ENCODE measurements at regions not wholly inside any gene's neighbourhood (a gene's known extent, or its start where the extent isn't known, plus 50 kb on each side); places are given as distances from the start of the nearest gene placed in this dataset.

- ATAC-seq = no peak
- TF ChIP-seq MAFK (IDR thresholded peaks at IDR 0.05; ENCODE audit: partially characterized antibody) (no peak), NPAS2 (CRISPR knock-in tag; IDR thresholded peaks at IDR 0.05; ENCODE audit: borderline replicate concordance) (no peak), FOSB (CRISPR knock-in tag; IDR thresholded peaks at IDR 0.05) (no peak), ZNF302 (CRISPR knock-in tag; IDR thresholded peaks at IDR 0.05) (no peak), E2F6 (IDR thresholded peaks at IDR 0.05; ENCODE audit: borderline replicate concordance, low read depth) (no peak), HOXA7 (CRISPR knock-in tag; IDR thresholded peaks at IDR 0.05) (no peak), POLR2AphosphoS2 (conservative IDR thresholded peaks at IDR 0.05; ENCODE audit: low read length) (no peak), TFCP2L1 (CRISPR knock-in tag; IDR thresholded peaks at IDR 0.05) (no peak), JUN (IDR thresholded peaks at IDR 0.05) (no peak), FOSL2 (IDR thresholded peaks at IDR 0.05) (no peak), FOSL2 (CRISPR knock-in tag; IDR thresholded peaks at IDR 0.05) (no peak), HMGXB4 (CRISPR knock-in tag; IDR thresholded peaks at IDR 0.05; ENCODE audit: borderline replicate concordance) (no peak), RNF2 (IDR thresholded peaks at IDR 0.05; ENCODE audit: borderline replicate concordance, low read depth) (no peak), POLR2A (IDR thresholded peaks at IDR 0.05; ENCODE audit: low read length) (no peak), EP300 (IDR thresholded peaks at IDR 0.05) (no peak), ZC3H11A (IDR thresholded peaks at IDR 0.05) (no peak), MAZ (IDR thresholded peaks at IDR 0.05; ENCODE audit: borderline replicate concordance, low read depth, low read length) (no peak), MYC (IDR thresholded peaks at IDR 0.05; ENCODE audit: borderline replicate concordance, low read length) (no peak)
- no peak for DNase-seq (ENCODE audit: low read depth in 1 of 2, low spot score in 1 of 2)
- ChIA-PET CTCF (no interaction called here), POLR2A (no interaction called here)
- FAIRE-seq = no peak
- Histone ChIP-seq H3K4me2 (no peak overlapping the region), H3K9me3 (no peaks in the 10 kb centered on the region), H3K4me3 (no peak overlapping the region), H3K4me1 (no peaks in the 10 kb centered on the region), H3K27ac (no peak overlapping the region)
- WGBS (ENCODE audit: missing lambda C conversion rate) = 43% methylated on average over 4 of the region's 12 CpGs
Measured at GRCh38 chr5:3340471-3340870, 255.2 kb upstream of the IRX1 start.

GRCh38 chr5:3339798-3340115 is 255.9 kb upstream of the IRX1 start:
- DNase-seq (ENCODE audit: low read depth in 1 of 2, low spot score in 1 of 2) = no peak
- no peaks in the 10 kb centered on the region for H3K4me1 ChIP-seq
- no peaks in the 10 kb centered on the region for H3K9me3 ChIP-seq
- no peak for FAIRE-seq
- ChIA-PET POLR2A (no interaction called here), CTCF (no interaction called here)
- H3K4me3 ChIP-seq = no peak overlapping the region
- no peak overlapping the region for H3K27ac ChIP-seq
- 39% methylated on average over 7 of the region's 10 CpGs for WGBS (ENCODE audit: missing lambda C conversion rate)
- no peak overlapping the region for H3K4me2 ChIP-seq
- TF ChIP-seq BCL3 (IDR thresholded peaks at IDR 0.05) (no peak), E2F6 (IDR thresholded peaks at IDR 0.05; ENCODE audit: borderline replicate concordance, low read depth) (no peak), MAFK (IDR thresholded peaks at IDR 0.05; ENCODE audit: partially characterized antibody) (no peak), NFE2L2 (conservative IDR thresholded peaks at IDR 0.05; ENCODE audit: low read length) (no peak), MAZ (IDR thresholded peaks at IDR 0.05; ENCODE audit: borderline replicate concordance, low read depth, low read length) (no peak), ZSCAN20 (CRISPR knock-in tag; IDR thresholded peaks at IDR 0.05) (no peak), FOSL2 (IDR thresholded peaks at IDR 0.05) (no peak), FOSL2 (CRISPR knock-in tag; IDR thresholded peaks at IDR 0.05) (no peak), ATOH8 (CRISPR knock-in tag; IDR thresholded peaks at IDR 0.05; ENCODE audit: low read depth) (no peak), ZFP36 (IDR thresholded peaks at IDR 0.05; ENCODE audit: borderline replicate concordance, partially characterized antibody) (no peak), KDM5A (IDR thresholded peaks at IDR 0.05) (no peak), ZNF302 (CRISPR knock-in tag; IDR thresholded peaks at IDR 0.05) (no peak), EP300 (IDR thresholded peaks at IDR 0.05) (no peak), CBX2 (IDR thresholded peaks at IDR 0.05; ENCODE audit: borderline replicate concordance, low read depth) (no peak), BHLHE40 (IDR thresholded peaks at IDR 0.05; ENCODE audit: low read depth, low read length) (no peak), CHD2 (IDR thresholded peaks at IDR 0.05; ENCODE audit: low read length, partially characterized antibody) (no peak), HMGXB4 (CRISPR knock-in tag; IDR thresholded peaks at IDR 0.05; ENCODE audit: borderline replicate concordance) (no peak)
- TF ChIP-seq, protein P1, sequence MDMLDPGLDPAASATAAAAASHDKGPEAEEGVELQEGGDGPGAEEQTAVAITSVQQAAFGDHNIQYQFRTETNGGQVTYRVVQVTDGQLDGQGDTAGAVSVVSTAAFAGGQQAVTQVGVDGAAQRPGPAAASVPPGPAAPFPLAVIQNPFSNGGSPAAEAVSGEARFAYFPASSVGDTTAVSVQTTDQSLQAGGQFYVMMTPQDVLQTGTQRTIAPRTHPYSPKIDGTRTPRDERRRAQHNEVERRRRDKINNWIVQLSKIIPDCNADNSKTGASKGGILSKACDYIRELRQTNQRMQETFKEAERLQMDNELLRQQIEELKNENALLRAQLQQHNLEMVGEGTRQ (IDR thresholded peaks at IDR 0.05) = no peak
- ATAC-seq = no peak

All from A549 (cell line).